NT2/D1 (cell line): ENCODE measurements at regions not wholly inside any gene's neighbourhood (a gene's known extent, or its start where the extent isn't known, plus 50 kb on each side); places are given as distances from the start of the nearest gene placed in this dataset.

Experiments used
- DNase-seq: peaks from one replicate; pipeline ENCODE4 v3.0.0-alpha.2; 2011; ENCODE audit warnings: low read depth, low spot score
- H3K27me3 ChIP-seq: 2 replicates; pipeline ENCODE4 v1.6.0; 2011; ENCODE audit warnings: mild to moderate bottlenecking; ENCODE audit not compliant: insufficient read length, insufficient read depth
- H3K36me3 ChIP-seq: 2 replicates; pipeline ENCODE4 v1.6.1; 2011; ENCODE audit warnings: mild to moderate bottlenecking, low read length, mixed read lengths; ENCODE audit not compliant: insufficient read depth, insufficient read length
- H3K4me1 ChIP-seq: 2 replicates; pipeline ENCODE4 v1.5.1; 2011; ENCODE audit not compliant: insufficient read depth, insufficient read length
- H3K4me3 ChIP-seq: 2 replicates; pipeline ENCODE4 v1.5.1; 2011; ENCODE audit warnings: low read depth; ENCODE audit not compliant: insufficient read length
- H3K9ac ChIP-seq: 2 replicates; pipeline ENCODE4 v1.6.0; 2011; ENCODE audit warnings: low read depth; ENCODE audit not compliant: insufficient read length
- H3K9me3 ChIP-seq: 2 replicates; pipeline ENCODE4 v1.5.1; 2011; ENCODE audit warnings: mild to moderate bottlenecking, low read length; ENCODE audit not compliant: insufficient read depth
- SUZ12 ChIP-seq: IDR thresholded peaks from 2 replicates; pipeline ENCODE4 v1.6.1; 2011; ENCODE audit not compliant: insufficient read length, insufficient read depth; ENCODE audit errors: extremely low read depth
- YY1 ChIP-seq: IDR thresholded peaks from 2 replicates; pipeline ENCODE4 v1.6.1; 2011; ENCODE audit not compliant: insufficient read length, insufficient read depth
- ZNF274 ChIP-seq: IDR thresholded peaks from 2 replicates; pipeline ENCODE4 v1.6.1; 2011; ENCODE audit warnings: mild to moderate bottlenecking, low read depth, low read length

GRCh38 chr10:28118985-28119628 lies 120.2 kb upstream of the ODAD2 start:
- Histone ChIP-seq H3K4me1 (no peaks in the 10 kb centered on the region), H3K4me3 (no peak overlapping the region), H3K36me3 (no peaks in the 10 kb centered on the region), H3K9ac (no peak overlapping the region), H3K27me3 (no peaks in the 10 kb centered on the region), H3K9me3 (no peaks in the 10 kb centered on the region)
- no peak for DNase-seq
- TF ChIP-seq SUZ12 = no peak
- no peak for TF ChIP-seq YY1
- TF ChIP-seq ZNF274 = no peak

DNA sequence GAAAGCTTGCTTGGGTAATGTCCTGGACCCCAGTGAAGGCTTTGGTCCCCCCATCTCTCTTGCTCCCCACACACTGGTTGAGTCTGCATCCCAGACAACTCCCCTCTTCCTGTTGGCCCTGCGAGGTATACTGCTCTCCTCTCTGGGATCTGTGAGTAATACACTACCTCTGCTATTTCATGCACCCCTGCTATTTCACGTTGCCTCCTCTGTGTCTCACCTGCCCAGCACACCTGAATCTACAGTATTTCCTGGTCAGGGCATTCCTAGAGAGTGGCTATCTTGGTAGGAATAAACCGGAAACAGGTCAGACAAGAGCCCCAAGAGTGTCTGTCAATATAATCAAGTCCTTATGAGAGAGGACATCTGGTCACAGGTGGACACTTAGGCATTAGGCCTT lies 114.3 kb upstream of the ODAD2 start:
- Histone ChIP-seq H3K9me3 (no peaks in the 10 kb centered on the region), H3K36me3 (no peaks in the 10 kb centered on the region), H3K27me3 (no peaks in the 10 kb centered on the region), H3K4me3 (no peak overlapping the region), H3K9ac (no peak overlapping the region), H3K4me1 (no peaks in the 10 kb centered on the region)
- no peak for TF ChIP-seq ZNF274
- TF ChIP-seq YY1 = no peak
- no peak for TF ChIP-seq SUZ12
- DNase-seq = no peak

- no peaks in the 10 kb centered on the region for H3K27me3 ChIP-seq
- H3K36me3 ChIP-seq = no peaks in the 10 kb centered on the region
- H3K9ac ChIP-seq = no peak overlapping the region
- no peaks in the 10 kb centered on the region for H3K4me1 ChIP-seq
- no peak for DNase-seq
- TF ChIP-seq YY1 (no peak), SUZ12 (no peak)
- H3K4me3 ChIP-seq = no peak overlapping the region
- H3K9me3 ChIP-seq = no peaks in the 10 kb centered on the region
Measured at GRCh38 chr10:28111712-28112111, 112.8 kb upstream of the ODAD2 start.

GRCh38 chr10:28105561-28105960 lies 106.7 kb upstream of the ODAD2 start:
- no peaks in the 10 kb centered on the region for H3K36me3 ChIP-seq
- H3K9me3 ChIP-seq = no peaks in the 10 kb centered on the region
- no peak overlapping the region for H3K9ac ChIP-seq
- TF ChIP-seq YY1 (no peak), SUZ12 (no peak), ZNF274 (no peak)
- no peak overlapping the region for H3K4me3 ChIP-seq
- no peak for DNase-seq
- no peaks in the 10 kb centered on the region for H3K27me3 ChIP-seq
- no peaks in the 10 kb centered on the region for H3K4me1 ChIP-seq

GRCh38 chr10:28097633-28098032 lies 98.8 kb upstream of the ODAD2 start:
- Histone ChIP-seq H3K4me3 (no peak overlapping the region), H3K4me1 (no peaks in the 10 kb centered on the region), H3K9me3 (no peaks in the 10 kb centered on the region), H3K9ac (no peak overlapping the region), H3K36me3 (no peaks in the 10 kb centered on the region), H3K27me3 (no peaks in the 10 kb centered on the region)
- DNase-seq = no peak
- no peak for TF ChIP-seq ZNF274

- Histone ChIP-seq H3K27me3 (no peaks in the 10 kb centered on the region), H3K4me3 (no peak overlapping the region), H3K9ac (no peak overlapping the region), H3K4me1 (no peaks in the 10 kb centered on the region), H3K36me3 (no peaks in the 10 kb centered on the region), H3K9me3 (no peaks in the 10 kb centered on the region)
- no peak for TF ChIP-seq SUZ12
- no peak for TF ChIP-seq ZNF274
- TF ChIP-seq YY1 = no peak
- DNase-seq = no peak
Measured at GRCh38 chr10:28095791-28096378, 97.0 kb upstream of the ODAD2 start.

DNA sequence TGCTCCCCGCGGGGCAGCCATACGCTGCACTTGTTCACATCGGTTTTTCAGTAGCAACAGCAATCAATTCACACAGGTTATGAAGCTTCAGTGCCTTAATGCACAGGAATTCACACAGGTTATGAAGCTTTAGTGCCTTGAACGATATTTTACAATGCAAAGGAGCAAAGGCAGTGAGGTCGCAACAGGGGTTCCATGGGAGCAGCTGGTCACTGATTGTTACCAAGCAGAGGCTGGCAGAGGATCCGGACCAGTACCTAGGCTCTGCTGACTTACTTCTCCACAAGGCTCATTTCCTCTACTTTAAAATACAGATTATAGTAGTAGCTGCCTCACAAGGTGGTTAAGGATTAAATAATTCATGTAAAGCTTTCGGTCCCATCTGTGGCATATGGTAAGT lies 95.2 kb upstream of the ODAD2 start:
- H3K9ac ChIP-seq = no peak overlapping the region
- DNase-seq = no peak
- no peak for TF ChIP-seq SUZ12
- no peak for TF ChIP-seq ZNF274
- no peak for TF ChIP-seq YY1

DNA sequence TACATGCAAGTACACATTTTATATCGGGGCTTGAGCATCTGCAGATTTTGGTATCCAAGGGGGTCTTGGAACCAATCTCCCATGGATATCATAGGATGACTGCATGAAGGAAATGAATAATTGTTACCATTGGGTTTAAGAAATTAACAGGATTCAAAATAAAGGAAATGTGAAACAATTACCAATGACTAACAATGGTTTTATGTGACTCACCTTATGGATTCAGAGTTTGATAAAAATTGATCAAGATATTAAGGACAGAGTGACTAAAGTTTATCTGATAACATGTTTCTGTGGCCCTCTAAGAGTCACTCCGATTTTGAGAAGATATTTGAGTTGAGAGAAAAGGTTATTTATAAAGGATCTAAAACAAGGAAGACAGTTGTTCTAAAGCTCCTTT lies 93.0 kb upstream of the ODAD2 start:
- H3K4me1 ChIP-seq = no peaks in the 10 kb centered on the region
- TF ChIP-seq SUZ12 (no peak), YY1 (no peak), ZNF274 (no peak)

More for the DNA sequence above, 95.2 kb upstream of the ODAD2 start:
- no peak overlapping the region for H3K4me3 ChIP-seq
- no peaks in the 10 kb centered on the region for H3K9me3 ChIP-seq
- no peaks in the 10 kb centered on the region for H3K36me3 ChIP-seq
- no peaks in the 10 kb centered on the region for H3K4me1 ChIP-seq
- no peaks in the 10 kb centered on the region for H3K27me3 ChIP-seq

More for the DNA sequence above, 93.0 kb upstream of the ODAD2 start:
- Histone ChIP-seq H3K4me3 (no peak overlapping the region), H3K27me3 (no peaks in the 10 kb centered on the region), H3K36me3 (no peaks in the 10 kb centered on the region), H3K9me3 (no peaks in the 10 kb centered on the region), H3K9ac (no peak overlapping the region)
- DNase-seq = no peak
